H1 (cell line): ENCODE measurements at regions not wholly inside any gene's neighbourhood (a gene's known extent, or its start where the extent isn't known, plus 50 kb on each side); places are given as distances from the start of the nearest gene placed in this dataset.

Experiments
- CTCF ChIA-PET: fragments of 300-600 bp; sonication (Branson Sonifier 250); formaldehyde crosslinking; loops from one replicate; lab custom pipeline; 2021; ENCODE audit not compliant: partially characterized antibody; lab: Charles Lee
- POLR2A ChIA-PET: fragments of 300-600 bp; sonication (Branson Sonifier 250); formaldehyde crosslinking; loops from one replicate; lab custom pipeline; 2021; ENCODE audit warnings: inconsistent platforms; ENCODE audit not compliant: partially characterized antibody; lab: Charles Lee
- DNase-seq, 2 experiments: peaks; one replicate each; pipeline versions ENCODE4 v3.0.0 to v3.0.0-alpha.2; 2010 to 2022; ENCODE audit warnings: low spot score in 2 of 2, low read depth in 1 of 2, mixed read lengths in 1 of 2
- FAIRE-seq: peaks from 2 replicates; lab custom pipeline; 2011; peaks lifted over from hg19 to GRCh38; lab: Jason Lieb, UNC
- H2AFZ ChIP-seq: 2 replicates; pipeline ENCODE4 v1.8.1; 2012; ENCODE audit warnings: low read length, inconsistent platforms
- H2AK5ac ChIP-seq: 2 replicates; pipeline ENCODE4 v1.6.1; 2013; ENCODE audit warnings: low read depth, low read length
- H2BK120ac ChIP-seq: replicated peaks from 2 replicates; pipeline ENCODE3; 2013; ENCODE audit warnings: low read depth, low read length, inconsistent platforms
- H2BK12ac ChIP-seq: 2 replicates; pipeline ENCODE4 v1.6.1; 2013; ENCODE audit warnings: low read depth, low read length
- H2BK15ac ChIP-seq: 2 replicates; pipeline ENCODE4 v1.6.1; 2013; ENCODE audit warnings: low read length
- H2BK20ac ChIP-seq: 2 replicates; pipeline ENCODE4 v1.6.1; 2013; ENCODE audit warnings: low read length
- H2BK5ac ChIP-seq: 2 replicates; pipeline ENCODE4 v1.6.1; 2013; ENCODE audit warnings: low read depth, low read length
- H3K14ac ChIP-seq: 2 replicates; pipeline ENCODE4 v1.6.1; 2013; ENCODE audit warnings: inconsistent platforms; ENCODE audit not compliant: insufficient read length
- H3K18ac ChIP-seq: 2 replicates; pipeline ENCODE4 v1.6.1; 2013; ENCODE audit warnings: low read length; ENCODE audit errors: extremely low read depth
- H3K23ac ChIP-seq: 2 replicates; pipeline ENCODE4 v1.6.1; 2013; ENCODE audit warnings: inconsistent platforms; ENCODE audit not compliant: insufficient read length
- H3K23me2 ChIP-seq: 2 replicates; pipeline ENCODE4 v1.6.1; 2013; ENCODE audit warnings: low read depth, low read length
- H3K27ac ChIP-seq: 2 replicates; pipeline ENCODE4 v1.6.1; 2011; ENCODE audit warnings: low read depth, low read length, inconsistent platforms
- H3K27me3 ChIP-seq, 4 experiments: replicated peaks in 1 of 4; 1 replicate in 1 of 4; 2 replicates in 3 of 4; pipeline versions ENCODE4 v1.6.1 to v1.8.1; 2011 to 2013; ENCODE audit warnings: low read length in 3 of 4, mild to moderate bottlenecking in 3 of 4, inconsistent platforms in 2 of 4, mixed read lengths in 2 of 4, moderate library complexity in 1 of 4; ENCODE audit not compliant: control insufficient read depth in 3 of 4, insufficient read depth in 3 of 4; ENCODE audit errors: extremely low read depth in 1 of 4
- H3K36me3 ChIP-seq, 4 experiments: 2 replicates each; pipeline versions ENCODE4 v1.6.1 to v1.8.1; 2011 to 2013; ENCODE audit warnings: mild to moderate bottlenecking in 4 of 4, low read length in 3 of 4, moderate library complexity in 2 of 4, control low read depth in 1 of 4, inconsistent platforms in 1 of 4; ENCODE audit not compliant: insufficient read depth in 4 of 4, control insufficient read depth in 2 of 4
- H3K4ac ChIP-seq: replicated peaks from 2 replicates; pipeline ENCODE3; 2013; ENCODE audit warnings: low read length, low read depth, mixed read lengths, inconsistent platforms; ENCODE audit not compliant: insufficient read length
- H3K4me1 ChIP-seq, 4 experiments: replicated peaks in 1 of 4; 1 replicate in 1 of 4; 2 replicates in 3 of 4; pipeline versions ENCODE4 v1.6.1 to v1.8.1; 2011 to 2013; ENCODE audit warnings: low read length in 3 of 4, inconsistent platforms in 2 of 4, mixed read lengths in 1 of 4; ENCODE audit not compliant: insufficient read depth in 4 of 4, control insufficient read depth in 3 of 4
- H3K4me2 ChIP-seq, 2 experiments: 2 replicates each; pipeline versions ENCODE4 v1.6.1 to v1.8.1; 2011 to 2013; ENCODE audit warnings: low read depth in 2 of 2, low read length in 2 of 2, control low read depth in 1 of 2, inconsistent platforms in 1 of 2, mild to moderate bottlenecking in 1 of 2; ENCODE audit not compliant: insufficient read depth in 1 of 2
- H3K4me3 ChIP-seq, 4 experiments: fragments of 200-600, 300-600 bp in 1 of 4; sonication (generic), shearing (Covaris generic), sonication (Bioruptor Twin) in 1 of 4; 2 replicates each; pipeline versions ENCODE4 v1.5.1 to v1.8.1; 2011 to 2016; ENCODE audit warnings: low read length in 4 of 4, low read depth in 3 of 4, control low read depth in 2 of 4, inconsistent platforms in 2 of 4, mild to moderate bottlenecking in 2 of 4, mixed read lengths in 1 of 4, moderate library complexity in 1 of 4; ENCODE audit not compliant: insufficient read depth in 2 of 4; ENCODE audit errors: extremely low read depth in 1 of 4
- H3K56ac ChIP-seq: replicated peaks from 2 replicates; pipeline ENCODE3; 2013; ENCODE audit warnings: low read depth, mild to moderate bottlenecking, mixed read lengths, low read length, inconsistent platforms; ENCODE audit not compliant: insufficient read length
- H3K79me1 ChIP-seq: 2 replicates; pipeline ENCODE4 v1.6.1; 2013; ENCODE audit warnings: low read depth, low read length, control low read depth
- H3K79me2 ChIP-seq, 2 experiments: 2 replicates each; pipeline versions ENCODE4 v1.6.1 to v1.8.1; 2012 to 2013; ENCODE audit warnings: low read length in 2 of 2, mild to moderate bottlenecking in 2 of 2, inconsistent platforms in 1 of 2; ENCODE audit not compliant: insufficient read depth in 2 of 2, control insufficient read depth in 1 of 2
- H3K9ac ChIP-seq, 4 experiments: replicated peaks in 1 of 4; 1 replicate in 1 of 4; 2 replicates in 3 of 4; pipeline versions ENCODE4 v1.6.1 to v1.8.1; 2011 to 2013; ENCODE audit warnings: low read depth in 3 of 4, low read length in 3 of 4, control low read depth in 2 of 4, mild to moderate bottlenecking in 2 of 4, moderate library complexity in 2 of 4, inconsistent platforms in 1 of 4; ENCODE audit errors: extremely low read depth in 1 of 4
- H3K9me3 ChIP-seq, 2 experiments: 2 replicates each; pipeline versions ENCODE4 v1.6.1 to v1.8.1; 2012 to 2013; ENCODE audit warnings: mild to moderate bottlenecking in 2 of 2, moderate library complexity in 2 of 2, control low read depth in 1 of 2, inconsistent platforms in 1 of 2, low read depth in 1 of 2, low read length in 1 of 2, mixed read lengths in 1 of 2; ENCODE audit not compliant: insufficient read depth in 2 of 2
- H4K20me1 ChIP-seq, 2 experiments: replicated peaks in 1 of 2; 2 replicates each; pipeline versions ENCODE3 to v1.8.1; 2011 to 2013; ENCODE audit warnings: inconsistent platforms in 2 of 2, low read length in 2 of 2, mild to moderate bottlenecking in 1 of 2; ENCODE audit not compliant: insufficient read depth in 2 of 2, control insufficient read depth in 1 of 2
- H4K5ac ChIP-seq: 2 replicates; pipeline ENCODE4 v1.6.1; 2013; ENCODE audit warnings: low read length, low read depth, mixed read lengths, inconsistent platforms; ENCODE audit not compliant: insufficient read length
- H4K8ac ChIP-seq: 2 replicates; pipeline ENCODE4 v1.8.0; 2013; ENCODE audit warnings: mild to moderate bottlenecking, moderate library complexity, low read length, inconsistent platforms; ENCODE audit not compliant: insufficient read depth; ENCODE audit errors: extremely low read depth
- H4K91ac ChIP-seq: replicated peaks from 2 replicates; pipeline ENCODE3; 2013; ENCODE audit warnings: low read length, mixed read lengths, inconsistent platforms; ENCODE audit not compliant: insufficient read length
- BRCA1 ChIP-seq: IDR thresholded peaks from 2 replicates; pipeline ENCODE4 v1.6.1; 2012; ENCODE audit warnings: low read depth, low read length, improper control_type of control experiment
- RAD21 ChIP-seq, 2 experiments: IDR thresholded peaks in 1 of 2; conservative IDR thresholded peaks in 1 of 2; 2 replicates each; pipeline ENCODE4 v1.6.1; 2011; ENCODE audit warnings: low read depth in 2 of 2, low read length in 2 of 2, improper control_type of control experiment in 1 of 2, inconsistent platforms in 1 of 2, mild to moderate bottlenecking in 1 of 2, moderate library complexity in 1 of 2
- SP4 ChIP-seq: IDR thresholded peaks from 2 replicates; pipeline ENCODE4 v1.6.1; 2012; ENCODE audit warnings: low read length, inconsistent platforms
- YY1 ChIP-seq: IDR thresholded peaks from 2 replicates; pipeline ENCODE4 v1.6.1; 2011; ENCODE audit warnings: low read depth, mild to moderate bottlenecking, low read length
- WGBS, 2 experiments: shearing (Covaris generic) in 1 of 2; methylation state at CpG; one replicate each; pipeline versions ENCODE4 v1.1.6 to v1.1.7; 2013 to 2015; ENCODE audit warnings: low lambda C conversion rate in 2 of 2, mixed read lengths in 2 of 2, inconsistent platforms in 1 of 2, low coverage in 1 of 2, missing lambda C conversion rate in 1 of 2; ENCODE audit not compliant: insufficient replicate concordance in 2 of 2, insufficient coverage in 1 of 2, insufficient read length in 1 of 2; ENCODE audit errors: extremely low coverage in 1 of 2, missing lambda C conversion rate in 1 of 2; 5-methylcytosine and 5-hydroxymethylcytosine counted together
- TF ChIP-seq, protein P1 (sequence below): IDR thresholded peaks from 2 replicates; pipeline ENCODE4 v1.6.1; 2012; ENCODE audit warnings: inconsistent platforms
- TF ChIP-seq, protein P2 (sequence below): IDR thresholded peaks from 2 replicates; pipeline ENCODE4 v1.6.1; 2012; ENCODE audit warnings: low read length, inconsistent platforms
- TF ChIP-seq, protein P3 (sequence below): IDR thresholded peaks from 2 replicates; pipeline ENCODE4 v1.6.1; 2011; ENCODE audit warnings: low read length, improper control_type of control experiment
- TF ChIP-seq, protein P4 (sequence below), 3 experiments: IDR thresholded peaks; 1 replicate in 2 of 3; 2 replicates in 1 of 3; pipeline versions ENCODE4 v1.5.1 to v1.6.1; 2011; ENCODE audit warnings: low read length in 3 of 3, mild to moderate bottlenecking in 3 of 3, inconsistent platforms in 2 of 3, low read depth in 1 of 3, moderate library complexity in 1 of 3; ENCODE audit not compliant: insufficient read depth in 1 of 3; ENCODE audit errors: control extremely low read depth in 1 of 3

DNA sequence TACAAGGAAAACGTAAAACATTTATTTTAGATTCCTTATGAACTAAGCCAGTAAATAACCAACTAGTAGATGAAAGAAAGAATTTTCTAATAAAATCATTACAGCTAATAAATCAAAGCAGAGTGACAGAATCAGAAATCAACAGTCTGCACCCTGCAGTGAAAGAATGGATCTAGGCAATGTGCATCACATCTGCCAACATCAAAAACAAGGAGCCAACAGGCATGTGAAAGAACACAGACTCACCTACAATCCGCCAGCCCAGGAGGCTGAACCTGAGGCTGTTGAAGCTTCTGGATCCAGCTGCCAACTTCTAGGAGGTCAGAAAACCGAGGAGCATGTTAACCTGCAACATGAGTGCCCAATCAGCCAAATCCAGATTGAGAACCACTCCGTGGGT, 196.3 kb downstream of the SETD4 start:
- Histone ChIP-seq H2AFZ (no peak overlapping the region), H4K8ac (no peak overlapping the region; the same call in 1 of the 2 replicates), H3K4me1 (no peaks in the 10 kb centered on the region), H3K36me3 (no peaks in the 10 kb centered on the region), H2BK20ac (no peak overlapping the region), H2BK120ac (no peak overlapping the region), H3K18ac (no peak overlapping the region), H3K79me1 (no peaks in the 10 kb centered on the region), H2BK5ac (no peak overlapping the region), H4K5ac (no peak overlapping the region), H3K23me2 (no peaks in the 10 kb centered on the region), H3K9ac (no peak overlapping the region), H3K56ac (no peak overlapping the region), H3K27me3 (no peaks in the 10 kb centered on the region), H2BK12ac (no peak overlapping the region), H3K4ac (no peak overlapping the region), H2BK15ac (no peak overlapping the region), H3K79me2 (no peaks in the 10 kb centered on the region), H3K23ac (no peak overlapping the region), H3K9me3 (no peaks in the 10 kb centered on the region), H4K20me1 (no peaks in the 10 kb centered on the region), H2AK5ac (no peak overlapping the region), H3K4me3 (no peak overlapping the region), H4K91ac (no peak overlapping the region), H3K14ac (no peak overlapping the region), H3K4me2 (no peak overlapping the region), H3K27ac (no peak overlapping the region)
- ChIA-PET POLR2A (no interaction called here), CTCF (interaction anchor here (0.6 to 1.2 kb wide), 2 partner anchors 91 to 165 kb away, joined by 3 read pairs; no protein-coding TSS in a partner anchor)
- FAIRE-seq: no peak
- no peak for DNase-seq
- 87% methylated on average over 4 of the region's 4 CpGs; no CpG with 5 or more reads in 1 of the 2 experiments for WGBS, 2 experiments
- no peak for TF ChIP-seq RAD21 (IDR thresholded peaks at IDR 0.05 in 1 of 2, conservative IDR thresholded peaks at IDR 0.05 in 1 of 2; ENCODE audit: low read depth in 2 of 2, low read length in 2 of 2)
- no peak for TF ChIP-seq SP4
- TF ChIP-seq, protein P1, sequence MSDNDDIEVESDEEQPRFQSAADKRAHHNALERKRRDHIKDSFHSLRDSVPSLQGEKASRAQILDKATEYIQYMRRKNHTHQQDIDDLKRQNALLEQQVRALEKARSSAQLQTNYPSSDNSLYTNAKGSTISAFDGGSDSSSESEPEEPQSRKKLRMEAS: no peak
- TF ChIP-seq, protein P2, sequence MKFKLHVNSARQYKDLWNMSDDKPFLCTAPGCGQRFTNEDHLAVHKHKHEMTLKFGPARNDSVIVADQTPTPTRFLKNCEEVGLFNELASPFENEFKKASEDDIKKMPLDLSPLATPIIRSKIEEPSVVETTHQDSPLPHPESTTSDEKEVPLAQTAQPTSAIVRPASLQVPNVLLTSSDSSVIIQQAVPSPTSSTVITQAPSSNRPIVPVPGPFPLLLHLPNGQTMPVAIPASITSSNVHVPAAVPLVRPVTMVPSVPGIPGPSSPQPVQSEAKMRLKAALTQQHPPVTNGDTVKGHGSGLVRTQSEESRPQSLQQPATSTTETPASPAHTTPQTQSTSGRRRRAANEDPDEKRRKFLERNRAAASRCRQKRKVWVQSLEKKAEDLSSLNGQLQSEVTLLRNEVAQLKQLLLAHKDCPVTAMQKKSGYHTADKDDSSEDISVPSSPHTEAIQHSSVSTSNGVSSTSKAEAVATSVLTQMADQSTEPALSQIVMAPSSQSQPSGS: no peak
- TF ChIP-seq BRCA1: no peak
- TF ChIP-seq, protein P3, sequence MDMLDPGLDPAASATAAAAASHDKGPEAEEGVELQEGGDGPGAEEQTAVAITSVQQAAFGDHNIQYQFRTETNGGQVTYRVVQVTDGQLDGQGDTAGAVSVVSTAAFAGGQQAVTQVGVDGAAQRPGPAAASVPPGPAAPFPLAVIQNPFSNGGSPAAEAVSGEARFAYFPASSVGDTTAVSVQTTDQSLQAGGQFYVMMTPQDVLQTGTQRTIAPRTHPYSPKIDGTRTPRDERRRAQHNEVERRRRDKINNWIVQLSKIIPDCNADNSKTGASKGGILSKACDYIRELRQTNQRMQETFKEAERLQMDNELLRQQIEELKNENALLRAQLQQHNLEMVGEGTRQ: no peak
- TF ChIP-seq, protein P4, sequence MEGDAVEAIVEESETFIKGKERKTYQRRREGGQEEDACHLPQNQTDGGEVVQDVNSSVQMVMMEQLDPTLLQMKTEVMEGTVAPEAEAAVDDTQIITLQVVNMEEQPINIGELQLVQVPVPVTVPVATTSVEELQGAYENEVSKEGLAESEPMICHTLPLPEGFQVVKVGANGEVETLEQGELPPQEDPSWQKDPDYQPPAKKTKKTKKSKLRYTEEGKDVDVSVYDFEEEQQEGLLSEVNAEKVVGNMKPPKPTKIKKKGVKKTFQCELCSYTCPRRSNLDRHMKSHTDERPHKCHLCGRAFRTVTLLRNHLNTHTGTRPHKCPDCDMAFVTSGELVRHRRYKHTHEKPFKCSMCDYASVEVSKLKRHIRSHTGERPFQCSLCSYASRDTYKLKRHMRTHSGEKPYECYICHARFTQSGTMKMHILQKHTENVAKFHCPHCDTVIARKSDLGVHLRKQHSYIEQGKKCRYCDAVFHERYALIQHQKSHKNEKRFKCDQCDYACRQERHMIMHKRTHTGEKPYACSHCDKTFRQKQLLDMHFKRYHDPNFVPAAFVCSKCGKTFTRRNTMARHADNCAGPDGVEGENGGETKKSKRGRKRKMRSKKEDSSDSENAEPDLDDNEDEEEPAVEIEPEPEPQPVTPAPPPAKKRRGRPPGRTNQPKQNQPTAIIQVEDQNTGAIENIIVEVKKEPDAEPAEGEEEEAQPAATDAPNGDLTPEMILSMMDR (IDR thresholded peaks at IDR 0.05; ENCODE audit: control extremely low read depth in 1 of 3, insufficient read depth in 1 of 3, low read depth in 1 of 3, low read length in 3 of 3): no peak
- no peak for TF ChIP-seq YY1
